ENCODE measurements at regions not wholly inside any gene's neighbourhood (a gene's known extent, or its start where the extent isn't known, plus 50 kb on each side); places are given as distances from the start of the nearest gene placed in this dataset.

- no peak for TF ChIP-seq CTCF (IDR thresholded peaks at IDR 0.05; ENCODE audit: poor library complexity)
- TF ChIP-seq EZH2phosphoT487 (IDR thresholded peaks at IDR 0.05; ENCODE audit: low read depth, severe bottlenecking, unreplicated experiment) = no peak
- TF ChIP-seq EZH2 (IDR thresholded peaks at IDR 0.05; ENCODE audit: borderline replicate concordance) = no peak
- Histone ChIP-seq H3K36me3 (replicated peaks; ENCODE audit: insufficient read depth, low read depth) (no peaks in the 10 kb centered on the region), H3K4me2 (no peak overlapping the region), H3K9me3 (ENCODE audit: low read depth) (no peaks in the 10 kb centered on the region), H3K27ac (no peak overlapping the region), H4K20me1 (ENCODE audit: insufficient read depth, poor library complexity, severe bottlenecking) (no peaks in the 10 kb centered on the region), H3K4me3 (no peak overlapping the region), H3K4me1 (ENCODE audit: insufficient read depth) (no peaks in the 10 kb centered on the region), H3K79me2 (no peaks in the 10 kb centered on the region), H3K27me3 (no peaks in the 10 kb centered on the region), H2AFZ (no peak overlapping the region), H3K9me2 (replicated peaks; ENCODE audit: insufficient read depth) (no peaks in the 10 kb centered on the region)
- WGBS (ENCODE audit: low lambda C conversion rate, missing lambda C conversion rate) = 0% methylated on average over 1 of the region's 1 CpG
- no peak for DNase-seq (ENCODE audit: low spot score)
Observed at GRCh38 chr6:81511423-81511822, 241.1 kb downstream of the TENT5A start.

- no peaks in the 10 kb centered on the region for H4K20me1 ChIP-seq (ENCODE audit: insufficient read depth, poor library complexity, severe bottlenecking)
- no peaks in the 10 kb centered on the region for H3K27me3 ChIP-seq
- H3K36me3 ChIP-seq (replicated peaks; ENCODE audit: insufficient read depth, low read depth) = no peaks in the 10 kb centered on the region
- no peaks in the 10 kb centered on the region for H3K9me2 ChIP-seq (replicated peaks; ENCODE audit: insufficient read depth)
- no peak overlapping the region for H2AFZ ChIP-seq
- peaks cover 12% of the 10 kb centered on the region for H3K4me1 ChIP-seq (ENCODE audit: insufficient read depth)
- DNase-seq (ENCODE audit: low spot score) = no peak
- 83% methylated on average over 1 of the region's 1 CpG for WGBS (ENCODE audit: low lambda C conversion rate, missing lambda C conversion rate)
- no peaks in the 10 kb centered on the region for H3K9me3 ChIP-seq (ENCODE audit: low read depth)
- no peak overlapping the region for H3K27ac ChIP-seq
- no peaks in the 10 kb centered on the region for H3K79me2 ChIP-seq
- no peak overlapping the region for H3K4me2 ChIP-seq
- no peak overlapping the region for H3K4me3 ChIP-seq
- no peak for TF ChIP-seq EZH2phosphoT487 (IDR thresholded peaks at IDR 0.05; ENCODE audit: low read depth, severe bottlenecking, unreplicated experiment)
- no peak for TF ChIP-seq CTCF (IDR thresholded peaks at IDR 0.05; ENCODE audit: poor library complexity)
- no peak for TF ChIP-seq EZH2 (IDR thresholded peaks at IDR 0.05; ENCODE audit: borderline replicate concordance)
Observed at GRCh38 chr6:81495999-81496398, 256.5 kb downstream of the TENT5A start.

GRCh38 chr6:81491454-81492101 is 260.9 kb downstream of the TENT5A start:
- H3K4me3 ChIP-seq = no peak overlapping the region
- no peaks in the 10 kb centered on the region for H3K27me3 ChIP-seq
- no peaks in the 10 kb centered on the region for H4K20me1 ChIP-seq (ENCODE audit: insufficient read depth, poor library complexity, severe bottlenecking)
- no peaks in the 10 kb centered on the region for H3K9me2 ChIP-seq (replicated peaks; ENCODE audit: insufficient read depth)
- H2AFZ ChIP-seq = no peak overlapping the region
- H3K27ac ChIP-seq = peak overlapping the region; percentile 53
- H3K4me1 ChIP-seq (ENCODE audit: insufficient read depth) = peaks cover 16% of the 10 kb centered on the region
- H3K36me3 ChIP-seq (replicated peaks; ENCODE audit: insufficient read depth, low read depth) = no peaks in the 10 kb centered on the region
- H3K9me3 ChIP-seq (ENCODE audit: low read depth) = no peaks in the 10 kb centered on the region
- TF ChIP-seq EZH2phosphoT487 (IDR thresholded peaks at IDR 0.05; ENCODE audit: low read depth, severe bottlenecking, unreplicated experiment) (no peak), CTCF (IDR thresholded peaks at IDR 0.05; ENCODE audit: poor library complexity) (no peak), EZH2 (IDR thresholded peaks at IDR 0.05; ENCODE audit: borderline replicate concordance) (no peak)
- no peaks in the 10 kb centered on the region for H3K79me2 ChIP-seq
- peak; percentile 13 for DNase-seq (ENCODE audit: low spot score)
- peak overlapping the region; percentile 19 for H3K4me2 ChIP-seq

Measured in hepatocyte (in vitro differentiated cells).